Subcutaneous abdominal adipose tissue (tissue), 5 donors: ENCODE measurements at regions not wholly inside any gene's neighbourhood (a gene's known extent, or its start where the extent isn't known, plus 50 kb on each side); places are given as distances from the start of the nearest gene placed in this dataset.
A peak's percentile ranks its signal among the peaks of the same experiment; 100 is the strongest.

Experiments
- H3K27ac ChIP-seq: one replicate; pipeline ENCODE4 v1.7.0; 2013; ENCODE audit warnings: low read depth, mild to moderate bottlenecking, inconsistent platforms, low read length, moderate library complexity
- H3K27me3 ChIP-seq, 5 donors: one replicate each; pipeline ENCODE4 v1.7.0; 2013; ENCODE audit warnings: low read length in 5 of 5, inconsistent platforms in 1 of 5; ENCODE audit not compliant: control insufficient read depth in 5 of 5, insufficient read depth in 4 of 5
- H3K36me3 ChIP-seq, 5 donors: one replicate each; pipeline ENCODE4 v1.7.0; 2013; ENCODE audit warnings: low read length in 5 of 5; ENCODE audit not compliant: control insufficient read depth in 5 of 5, insufficient read depth in 5 of 5
- H3K4me1 ChIP-seq, 5 donors: one replicate each; pipeline ENCODE4 v1.7.0; 2013; ENCODE audit warnings: low read length in 5 of 5, mild to moderate bottlenecking in 3 of 5, moderate library complexity in 1 of 5; ENCODE audit not compliant: control insufficient read depth in 5 of 5, insufficient read depth in 5 of 5
- H3K4me3 ChIP-seq, 5 donors: one replicate each; pipeline ENCODE4 v1.7.0; 2013; ENCODE audit warnings: low read length in 5 of 5, low read depth in 1 of 5
- H3K9ac ChIP-seq, 5 donors: one replicate each; pipeline ENCODE4 v1.7.0; 2013; ENCODE audit warnings: low read length in 5 of 5, mild to moderate bottlenecking in 4 of 5, moderate library complexity in 3 of 5
- H3K9me3 ChIP-seq, 5 donors: one replicate each; pipeline ENCODE4 v1.7.0; 2013; ENCODE audit warnings: low read length in 5 of 5; ENCODE audit not compliant: control insufficient read depth in 5 of 5
- donor health status: healthy.
- donor health status: healthy.
- donor health status: healthy.
- donor health status: healthy.
- donor health status: healthy.

DNA sequence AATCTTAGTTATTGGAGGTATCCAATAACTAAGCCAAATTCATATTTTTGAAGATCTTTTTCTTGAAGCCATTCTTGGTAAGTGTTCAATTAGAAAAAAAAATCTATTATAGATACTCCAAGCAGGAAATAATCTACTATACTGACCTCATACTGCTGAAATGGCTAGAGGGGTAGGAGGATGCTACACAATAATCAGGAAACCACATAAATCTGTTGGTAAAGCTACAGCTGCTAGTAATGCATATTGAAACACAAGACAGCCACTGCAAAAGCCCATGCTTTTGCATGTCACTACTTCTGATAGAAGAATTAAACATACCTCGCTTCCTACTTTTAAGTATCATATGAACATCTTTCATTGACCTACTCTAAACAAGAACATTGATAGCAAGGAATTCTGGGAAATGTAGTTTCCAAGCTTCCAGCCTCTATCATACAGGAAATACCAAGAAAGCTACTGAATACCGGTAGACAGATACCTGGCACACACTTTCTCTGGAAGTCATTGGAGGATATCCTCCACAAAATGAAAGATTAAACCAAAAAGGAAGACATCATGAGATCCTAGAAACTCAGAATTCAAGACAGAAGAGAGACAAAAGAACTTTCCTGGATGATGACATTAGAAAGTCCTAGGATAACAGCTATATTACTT, 103.0 kb upstream of the VAV3 start:
- Histone ChIP-seq H3K9ac (no peak overlapping the region), H3K36me3 (no peaks in the 10 kb centered on the region), H3K27ac (no peak overlapping the region), H3K27me3 (no peaks in the 10 kb centered on the region), H3K9me3 (peaks cover 0 to 4% (median 0%) of the 10 kb centered on the region in 5 donors), H3K4me3 (no peak overlapping the region), H3K4me1 (peaks cover 0 to 3% (median 0%) of the 10 kb centered on the region in 5 donors)

DNA sequence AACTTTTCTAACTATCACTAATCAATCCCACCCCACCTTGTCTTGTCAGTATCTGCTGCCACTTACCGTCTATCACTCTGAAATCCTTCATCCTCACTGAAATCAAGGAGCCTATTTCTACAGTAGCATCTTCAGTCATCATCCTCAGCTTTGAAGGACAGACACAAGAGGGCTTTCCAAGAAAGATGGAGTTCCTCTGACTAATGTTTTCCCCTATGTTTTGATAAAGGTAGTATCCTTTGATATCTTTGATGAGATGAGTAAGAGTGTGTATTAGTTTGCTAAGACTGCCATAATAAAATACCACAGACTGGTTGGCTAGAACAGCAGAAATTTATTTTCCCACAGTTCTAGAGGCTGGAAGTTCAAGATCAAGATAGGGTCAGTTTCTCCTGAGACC, 101.8 kb upstream of the VAV3 start:
- no peak overlapping the region for H3K4me3 ChIP-seq
- no peak overlapping the region for H3K27ac ChIP-seq
- peaks cover 0 to 8% (median under 1%) of the 10 kb centered on the region in 5 donors for H3K9me3 ChIP-seq
- no peaks in the 10 kb centered on the region for H3K27me3 ChIP-seq
- H3K36me3 ChIP-seq, result no peaks in the 10 kb centered on the region
- no peak overlapping the region for H3K9ac ChIP-seq
- peaks cover 0 to 3% (median 0%) of the 10 kb centered on the region in 5 donors for H3K4me1 ChIP-seq

DNA sequence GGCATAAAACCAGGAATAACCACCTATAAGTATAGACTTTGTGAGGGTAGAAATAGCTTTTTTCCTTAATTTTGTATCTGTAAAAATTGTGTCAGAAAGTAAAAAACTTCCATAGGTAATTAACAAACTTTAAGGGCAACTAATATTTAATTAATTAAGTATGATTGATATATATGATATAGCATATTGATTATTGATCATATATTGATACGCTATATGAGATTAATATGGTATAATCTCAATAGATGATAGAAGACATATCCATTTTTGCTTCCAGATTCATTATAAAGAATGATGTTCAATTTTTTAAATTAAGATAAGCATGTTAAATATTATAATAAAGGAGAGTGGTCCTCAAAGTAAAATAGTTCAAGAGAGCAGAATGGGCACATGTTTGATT, 99.3 kb upstream of the VAV3 start:
- Histone ChIP-seq H3K36me3 (no peaks in the 10 kb centered on the region), H3K9ac (no peak overlapping the region), H3K9me3 (peaks cover 0 to 11% (median 3%) of the 10 kb centered on the region in 5 donors), H3K4me1 (peaks cover 0 to 11% (median 5%) of the 10 kb centered on the region in 5 donors), H3K27ac (no peak overlapping the region), H3K4me3 (no peak overlapping the region), H3K27me3 (no peaks in the 10 kb centered on the region)

GRCh38 chr1:108063703-108064102, 98.7 kb upstream of the VAV3 start:
- Histone ChIP-seq H3K4me1 (peaks cover 0 to 14% (median 5%) of the 10 kb centered on the region in 5 donors), H3K9me3 (peaks cover 0 to 11% (median 3%) of the 10 kb centered on the region in 5 donors), H3K9ac (no peak overlapping the region), H3K27ac (no peak overlapping the region), H3K36me3 (no peaks in the 10 kb centered on the region), H3K4me3 (no peak overlapping the region), H3K27me3 (no peaks in the 10 kb centered on the region)

GRCh38 chr1:108059945-108060344, 95.0 kb upstream of the VAV3 start:
- H3K9me3 ChIP-seq, result peaks cover 0 to 11% (median 3%) of the 10 kb centered on the region in 5 donors
- peak overlapping the region; percentile 42 for H3K27ac ChIP-seq
- peaks cover 0 to 35% (median 22%) of the 10 kb centered on the region in 5 donors for H3K4me1 ChIP-seq
- H3K9ac ChIP-seq, result no peak overlapping the region
- H3K27me3 ChIP-seq, result no peaks in the 10 kb centered on the region
- no peak overlapping the region for H3K4me3 ChIP-seq
- H3K36me3 ChIP-seq, result no peaks in the 10 kb centered on the region

- Histone ChIP-seq H3K27ac (no peak overlapping the region), H3K9me3 (peaks cover 0 to 5% (median 3%) of the 10 kb centered on the region in 5 donors), H3K4me1 (peaks cover 2 to 52% (median 43%) of the 10 kb centered on the region in 5 donors), H3K36me3 (no peaks in the 10 kb centered on the region), H3K4me3 (no peak overlapping the region), H3K27me3 (no peaks in the 10 kb centered on the region), H3K9ac (no peak overlapping the region)
Measured at GRCh38 chr1:108057541-108057940, 92.6 kb upstream of the VAV3 start.

- Histone ChIP-seq H3K4me1 (peaks cover 2 to 63% (median 53%) of the 10 kb centered on the region in 5 donors), H3K27ac (no peak overlapping the region), H3K27me3 (no peaks in the 10 kb centered on the region), H3K4me3 (no peak overlapping the region), H3K9ac (no peak overlapping the region), H3K36me3 (no peaks in the 10 kb centered on the region), H3K9me3 (peaks cover 0 to under 1% (median 0%) of the 10 kb centered on the region in 5 donors)
Measured at GRCh38 chr1:108056436-108056990, 91.5 kb upstream of the VAV3 start.

DNA sequence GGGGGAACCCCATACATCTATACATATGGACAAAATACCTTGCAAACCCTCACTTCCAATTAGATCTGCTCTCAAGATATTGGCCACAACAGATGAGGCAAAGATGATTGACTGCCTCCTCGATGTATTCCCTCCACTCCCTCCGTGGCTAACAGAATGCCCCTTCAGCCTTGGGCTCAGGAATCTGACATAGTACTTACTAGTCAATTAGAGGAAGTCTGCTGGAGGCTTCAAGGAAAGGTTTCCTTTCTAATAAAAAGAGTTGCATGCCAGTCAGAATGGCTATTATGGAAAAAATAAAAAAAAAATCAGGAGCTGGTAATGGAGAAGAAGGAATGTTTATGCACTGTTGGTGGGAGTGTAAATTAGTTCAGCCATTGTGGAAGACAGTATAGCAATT, 90.4 kb upstream of the VAV3 start:
- H3K9ac ChIP-seq, result no peak overlapping the region
- H3K9me3 ChIP-seq, result no peaks in the 10 kb centered on the region
- H3K36me3 ChIP-seq, result no peaks in the 10 kb centered on the region
- no peak overlapping the region for H3K4me3 ChIP-seq
- peaks cover 3 to 73% (median 60%) of the 10 kb centered on the region in 5 donors for H3K4me1 ChIP-seq
- no peaks in the 10 kb centered on the region for H3K27me3 ChIP-seq
- H3K27ac ChIP-seq, result no peak overlapping the region

- no peak overlapping the region for H3K9ac ChIP-seq
- H3K4me1 ChIP-seq, result peaks cover 5 to 76% (median 62%) of the 10 kb centered on the region in 5 donors
- H3K27me3 ChIP-seq, result no peaks in the 10 kb centered on the region
- no peaks in the 10 kb centered on the region for H3K36me3 ChIP-seq
- no peak overlapping the region for H3K27ac ChIP-seq
- no peaks in the 10 kb centered on the region for H3K9me3 ChIP-seq
- no peak overlapping the region for H3K4me3 ChIP-seq
Measured at GRCh38 chr1:108054396-108054795, 89.4 kb upstream of the VAV3 start.

DNA sequence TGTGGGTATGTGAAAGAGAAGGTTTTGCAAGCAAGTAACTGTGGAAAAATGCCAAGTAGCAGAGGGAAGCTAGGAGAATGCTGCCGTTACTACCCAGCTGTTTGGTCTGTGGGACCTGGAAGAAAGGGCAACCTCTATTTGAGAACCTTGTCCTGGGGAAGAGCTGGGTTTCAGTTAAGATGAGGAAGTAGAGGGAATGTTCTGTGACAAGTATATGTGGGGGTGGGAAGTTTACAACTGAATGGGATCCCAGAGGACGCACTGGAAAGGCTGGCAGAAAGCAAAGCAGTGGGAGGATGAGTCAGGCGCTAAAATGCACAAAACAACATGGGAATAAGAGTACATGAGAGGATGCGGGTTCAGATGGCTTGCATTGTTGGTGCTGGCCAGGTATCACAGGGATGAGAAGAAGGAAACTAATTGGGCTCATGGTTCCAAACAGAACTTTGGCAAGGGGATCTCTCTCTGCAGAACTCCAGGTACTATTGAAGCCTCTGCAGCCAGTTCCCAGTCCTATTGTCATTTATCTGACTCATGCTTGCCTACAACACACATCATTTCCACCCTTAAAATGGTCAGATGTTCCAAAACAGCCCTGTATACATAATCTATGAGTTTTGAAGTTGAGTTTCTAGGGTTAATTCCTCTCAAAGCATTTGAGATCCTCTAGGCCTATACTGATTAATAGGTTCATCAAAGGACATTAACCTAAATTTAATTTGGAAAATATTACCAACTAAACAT, 88.5 kb upstream of the VAV3 start:
- Histone ChIP-seq H3K9ac (no peak overlapping the region), H3K4me3 (peak overlapping the region in 2 of 5 donors; percentile 36 to 42), H3K27me3 (no peaks in the 10 kb centered on the region), H3K4me1 (peaks cover 5 to 77% (median 70%) of the 10 kb centered on the region in 5 donors), H3K27ac (peak overlapping the region; percentile 19), H3K9me3 (no peaks in the 10 kb centered on the region), H3K36me3 (no peaks in the 10 kb centered on the region)
